Stimulated activated CD4-positive, alpha-beta T cell treated with anti-CD3 and anti-CD28 coated beads, Interleukin-4, amount 100 ng/mL, for 48 hours (primary cell): ENCODE measurements at regions not wholly inside any gene's neighbourhood (a gene's known extent, or its start where the extent isn't known, plus 50 kb on each side); places are given as distances from the start of the nearest gene placed in this dataset.

Experiments used
- DNase-seq, 2 donors: peaks; one replicate each; pipeline ENCODE4 v3.0.0-alpha.2; 2020; ENCODE audit warnings: low read depth in 2 of 2

DNA sequence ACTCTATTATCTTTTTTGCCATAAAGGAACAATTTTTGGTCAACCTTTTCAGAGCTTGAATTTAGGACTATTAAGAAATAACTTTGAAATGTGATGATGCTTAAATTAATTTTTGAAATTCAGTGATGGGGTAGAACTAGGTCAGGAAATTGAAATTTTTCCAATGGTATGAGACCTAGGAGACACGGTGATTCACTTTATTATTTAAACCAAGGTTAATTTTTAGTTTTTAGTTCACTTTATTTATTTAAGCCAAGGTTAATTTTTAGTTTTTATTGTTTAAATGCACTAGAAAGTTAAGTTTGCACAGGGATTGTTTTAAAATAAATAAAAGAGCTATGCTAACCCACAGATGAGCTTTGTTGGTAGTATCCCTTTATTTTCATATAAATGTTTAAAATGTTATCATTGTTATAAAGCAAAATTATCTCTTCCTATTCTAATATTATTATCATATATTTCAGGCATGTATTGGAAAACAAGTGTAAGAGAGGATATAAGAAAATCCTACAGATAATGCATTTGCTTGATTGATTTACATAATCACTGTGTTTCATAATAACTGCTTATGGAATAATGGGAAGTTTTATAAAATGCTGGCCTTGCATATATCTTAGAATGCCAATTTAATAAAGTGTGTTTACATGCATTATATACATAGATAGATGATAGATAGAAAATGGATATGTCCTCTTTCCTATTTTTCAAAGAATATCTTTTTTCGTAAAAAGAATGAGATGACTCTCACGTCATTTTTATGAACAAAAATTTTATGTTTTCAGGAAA, 163.6 kb downstream of the HGF start:
- no peak for DNase-seq

DNA sequence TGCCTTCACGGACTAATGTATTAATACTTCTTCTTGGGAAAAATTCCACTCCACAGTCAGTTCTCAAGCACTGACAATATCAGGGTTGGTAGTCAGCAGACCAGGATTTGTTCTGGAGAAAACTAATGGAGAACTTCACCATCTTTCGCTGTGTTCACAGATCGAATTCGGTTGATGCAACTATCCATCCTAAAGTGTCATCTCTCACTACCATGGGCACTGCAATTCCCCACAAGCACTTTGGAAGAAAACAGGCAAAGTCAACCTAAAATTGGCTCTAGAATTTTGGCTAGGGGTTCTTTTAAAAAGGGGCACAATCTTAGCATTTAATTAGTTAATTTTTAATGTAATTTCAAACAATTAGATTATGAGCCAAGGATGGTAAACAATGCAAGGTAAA, 164.4 kb downstream of the HGF start:
- DNase-seq, result no peak

DNA sequence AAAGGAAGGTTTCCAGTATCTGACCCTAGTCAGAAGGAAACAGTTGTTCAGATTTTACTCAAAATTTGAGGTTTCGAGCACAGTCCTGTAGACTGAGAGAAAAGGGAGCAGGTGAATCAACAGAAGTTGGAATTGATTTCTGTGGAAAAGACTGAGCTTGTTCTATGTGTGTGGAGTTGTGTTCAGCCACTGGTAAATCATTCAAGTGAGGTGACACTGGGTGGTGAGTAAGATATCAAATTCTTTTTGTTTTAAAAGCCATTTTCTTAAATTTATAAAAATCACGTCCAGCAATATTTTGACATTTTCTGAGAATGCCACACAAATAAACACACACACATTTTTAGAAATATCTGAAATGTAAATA, 165.1 kb downstream of the HGF start:
- no peak for DNase-seq

DNA sequence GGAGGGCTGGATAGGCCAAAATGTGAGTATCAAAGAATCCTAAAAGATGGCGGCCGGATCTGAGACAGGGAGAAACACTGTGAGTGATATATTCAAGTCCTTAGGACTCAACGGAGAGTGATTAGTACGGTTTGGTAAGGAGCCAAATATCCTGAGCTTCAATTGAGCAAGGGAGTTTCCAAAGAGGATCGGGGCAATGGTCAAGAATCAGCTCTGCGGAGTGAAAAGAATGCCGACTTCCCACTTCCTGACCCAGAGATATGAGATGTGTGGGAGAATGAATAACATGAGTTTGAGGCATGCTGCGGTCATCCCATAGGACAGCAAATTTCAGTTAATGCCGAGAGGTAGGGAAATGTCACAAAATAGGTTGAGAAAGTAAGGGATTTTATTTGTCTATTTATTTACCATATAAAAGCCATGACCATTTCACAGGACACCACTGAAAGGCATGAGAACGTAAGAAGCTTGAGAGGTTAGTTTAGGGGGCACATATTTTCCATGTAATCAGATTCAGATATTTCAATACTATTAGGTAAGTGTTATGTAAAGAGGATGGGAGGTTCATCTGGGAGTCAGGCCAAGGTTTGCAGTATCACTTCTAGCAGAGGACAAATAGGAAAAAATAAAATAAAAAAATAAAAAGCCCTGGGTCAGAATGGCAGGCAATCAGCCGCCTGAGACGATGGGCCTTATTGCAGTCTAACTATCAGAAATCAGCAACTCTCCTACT, 165.6 kb downstream of the HGF start:
- no peak for DNase-seq

DNA sequence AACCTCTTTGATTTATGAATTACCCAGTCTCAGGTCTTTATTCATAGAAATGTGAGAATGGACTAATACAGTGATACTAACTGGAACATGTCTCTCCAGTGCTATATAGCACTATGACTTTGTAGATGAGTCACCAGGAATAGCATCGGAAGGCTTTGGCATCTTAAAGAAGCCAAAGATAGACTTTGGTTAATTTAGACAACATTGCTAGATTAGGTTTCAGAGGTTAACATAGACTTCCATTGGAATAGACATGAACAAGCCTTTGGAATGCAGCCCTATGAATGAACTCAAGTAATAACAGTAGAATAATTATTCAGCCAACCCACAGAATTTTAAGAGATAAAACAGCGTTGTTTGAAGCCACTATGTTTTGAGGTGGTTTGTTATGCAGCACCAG, 169.2 kb downstream of the HGF start:
- DNase-seq, result no peak

DNA sequence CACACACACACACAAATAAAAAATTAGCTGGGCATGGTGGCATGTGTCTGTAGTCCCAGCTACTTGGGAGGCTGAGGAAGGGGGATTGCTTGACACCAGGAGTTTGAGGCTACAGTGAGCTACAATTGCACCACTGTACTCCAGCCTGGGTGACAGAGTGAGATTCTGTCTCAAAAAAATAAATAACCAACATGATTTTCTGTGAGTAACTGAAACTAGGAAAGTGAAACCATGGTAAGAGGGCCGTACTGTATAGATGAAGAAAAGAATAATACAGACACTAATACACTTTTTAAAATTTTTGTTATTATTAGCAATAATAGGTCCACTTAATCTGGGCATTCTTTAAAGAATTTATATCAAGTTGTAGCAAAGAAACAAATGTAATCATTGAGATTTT, 170.9 kb downstream of the HGF start:
- DNase-seq, result no peak

DNA sequence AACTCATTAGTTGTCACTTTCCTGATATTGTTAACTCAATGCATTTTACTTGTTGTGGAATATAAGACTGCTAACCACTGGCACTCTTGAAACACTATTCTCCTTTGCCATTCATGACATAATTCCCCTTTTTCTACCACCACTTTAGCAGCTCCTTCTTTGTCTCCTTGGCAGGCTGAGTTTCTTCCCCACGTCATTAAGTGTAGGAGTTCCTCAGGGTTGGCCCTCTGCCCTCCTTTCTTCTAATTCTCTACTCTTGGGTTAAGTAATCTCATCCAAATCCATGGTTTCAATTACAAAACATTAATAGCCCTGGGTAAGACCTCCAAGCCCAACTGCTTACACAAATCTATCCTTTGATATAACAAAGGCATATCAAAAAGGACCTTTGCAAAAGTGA, 175.1 kb downstream of the HGF start:
- DNase-seq, result no peak

DNA sequence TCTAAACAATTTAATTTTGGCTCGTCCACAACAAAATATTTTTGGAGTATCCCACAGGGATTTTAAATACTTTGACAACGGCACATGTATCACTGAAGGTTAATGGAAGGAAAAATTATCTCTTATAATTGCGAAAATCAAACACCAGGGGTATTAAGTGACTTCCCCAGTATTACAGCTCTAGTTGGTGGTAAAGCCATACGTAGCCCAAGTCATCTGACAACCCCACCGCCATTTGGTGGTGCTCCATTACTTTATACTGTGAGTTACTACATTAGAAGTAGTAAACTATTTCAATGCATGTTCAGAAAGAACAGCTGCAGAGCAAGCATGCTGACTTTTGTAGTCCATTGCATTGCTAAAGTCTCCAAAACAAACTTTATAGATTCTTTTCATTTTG, 179.7 kb downstream of the HGF start:
- DNase-seq, result no peak

GRCh38 chr7:81584667-81585066, 185.2 kb downstream of the HGF start:
- DNase-seq, result no peak

- DNase-seq, result no peak
These were observed 185.8 kb downstream of the HGF start for GRCh38 chr7:81583882-81584533.

GRCh38 chr7:81583090-81583489, 186.8 kb downstream of the HGF start:
- DNase-seq, result no peak

DNA sequence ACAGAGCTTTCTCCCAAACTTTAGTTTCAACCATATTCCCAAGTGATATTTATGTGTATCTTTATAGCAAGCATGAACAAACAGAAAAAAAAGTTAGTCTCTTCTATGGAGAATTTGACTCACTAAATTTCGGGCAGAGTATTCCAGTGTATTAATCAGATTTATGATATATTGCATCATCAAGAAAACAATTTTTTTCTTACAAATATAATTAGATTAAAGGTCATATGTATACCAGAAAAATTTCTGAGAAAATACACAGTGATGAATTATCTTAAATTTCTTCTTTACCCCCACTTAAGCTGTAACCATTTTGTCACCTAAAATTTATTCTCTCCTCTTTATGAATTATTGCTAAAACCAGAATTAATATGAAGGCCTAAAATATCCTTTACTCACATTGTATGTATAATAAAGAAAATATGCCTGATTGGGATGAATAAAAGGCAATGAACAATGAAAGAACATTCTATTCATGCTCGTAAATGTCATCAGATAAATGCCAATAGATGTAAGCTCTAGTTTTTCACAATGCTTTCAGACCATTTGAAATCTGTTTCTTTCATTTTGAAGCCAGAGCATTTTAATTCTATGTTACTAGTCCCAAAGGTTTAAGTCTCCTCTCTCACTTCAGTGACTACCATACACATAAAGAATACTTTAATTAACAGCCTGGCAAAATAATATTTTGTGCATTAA, 192.1 kb downstream of the HGF start:
- DNase-seq, result no peak

GRCh38 chr7:81574723-81575326, 195.0 kb downstream of the HGF start:
- DNase-seq, result no peak

GRCh38 chr7:81573932-81574331, 195.9 kb downstream of the HGF start:
- no peak for DNase-seq

DNA sequence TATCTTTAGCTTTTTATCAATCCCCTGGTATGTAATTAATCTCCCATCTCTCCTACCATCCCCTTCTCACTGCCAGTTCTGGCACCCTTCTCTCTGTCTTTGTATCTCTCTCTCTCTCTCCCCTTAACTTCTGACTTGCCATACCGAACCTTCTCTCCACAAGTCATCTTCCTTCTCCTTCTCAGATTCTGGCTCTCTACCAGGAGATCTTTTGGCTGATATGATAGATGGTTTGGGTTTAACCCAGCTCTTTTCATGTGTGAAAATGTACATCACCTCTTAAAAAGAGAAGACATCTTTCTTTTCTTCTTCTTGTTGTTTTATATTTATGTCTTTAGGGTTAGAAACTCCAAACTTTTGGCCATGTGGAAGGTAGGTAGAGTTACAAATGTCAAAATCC, 196.7 kb downstream of the HGF start:
- no peak for DNase-seq

- no peak for DNase-seq
These were observed 207.3 kb downstream of the HGF start for GRCh38 chr7:81562581-81562980.

GRCh38 chr7:81560708-81561107, 209.1 kb downstream of the HGF start:
- no peak for DNase-seq

DNA sequence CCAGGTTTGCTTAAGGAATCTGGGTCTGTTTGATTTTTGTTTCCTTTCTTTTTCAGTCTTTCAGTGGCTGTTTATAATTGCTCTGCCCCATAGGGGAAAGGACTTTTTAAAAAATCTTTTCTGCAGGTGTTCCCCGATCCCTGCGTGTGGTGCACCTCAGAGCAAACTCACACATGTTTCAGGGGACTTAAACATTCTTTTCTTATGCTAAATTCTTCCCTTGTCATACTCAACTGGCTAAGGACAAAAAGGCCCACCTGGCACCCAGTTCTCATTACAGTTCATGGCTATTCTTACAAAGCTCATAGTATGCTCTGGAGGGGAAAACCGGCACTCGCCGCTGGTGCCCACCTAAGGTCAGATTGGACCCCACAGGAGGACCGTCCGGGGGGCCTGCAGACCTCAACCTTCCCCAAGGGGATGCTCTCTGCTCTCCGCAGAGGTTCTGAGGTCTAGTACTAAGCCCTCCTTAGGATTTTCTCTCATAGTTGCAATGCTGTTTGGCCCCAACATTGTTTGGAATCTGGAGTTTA, 220.3 kb downstream of the HGF start:
- no peak for DNase-seq

DNA sequence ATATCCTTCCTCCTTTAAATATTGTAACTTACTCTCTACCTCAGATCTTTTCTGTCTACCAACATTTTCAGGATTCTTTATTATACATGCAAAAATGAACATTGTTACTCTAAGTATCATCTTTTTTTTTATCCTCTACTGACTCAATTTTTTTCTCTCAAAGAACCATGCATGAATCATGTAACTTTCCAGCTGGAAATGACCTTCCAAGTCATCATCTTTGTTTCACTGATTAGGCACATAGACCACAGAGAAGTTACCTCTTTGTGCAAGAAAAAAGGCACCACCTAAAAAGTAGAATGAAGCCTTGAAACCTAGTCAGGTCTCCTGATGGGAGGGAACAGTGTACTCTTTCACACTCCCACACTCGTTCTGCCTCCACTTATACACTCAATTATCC, 234.9 kb downstream of the HGF start:
- DNase-seq, result no peak

GRCh38 chr7:81534446-81534845, 235.4 kb downstream of the HGF start:
- DNase-seq, result no peak

GRCh38 chr7:81533931-81534330, 235.9 kb downstream of the HGF start:
- DNase-seq, result no peak

DNA sequence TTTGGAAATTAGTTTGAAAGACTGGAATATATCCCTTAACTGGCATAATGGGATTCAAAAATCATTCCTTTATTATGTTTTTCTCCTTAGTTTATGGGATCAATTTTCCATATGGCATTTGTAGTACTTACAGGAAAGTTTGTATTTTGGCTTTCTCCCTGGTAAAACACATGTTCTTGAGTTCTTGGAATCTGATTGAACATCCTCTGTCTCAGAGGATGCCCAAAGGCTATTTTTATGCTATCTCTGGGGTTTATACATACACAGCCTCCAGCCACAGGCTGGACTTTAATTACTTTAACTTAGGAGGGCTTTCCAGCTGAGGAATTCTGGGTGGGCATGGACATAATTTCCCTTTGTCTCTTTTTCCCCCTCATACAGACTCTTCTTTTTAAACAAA, 236.4 kb downstream of the HGF start:
- no peak for DNase-seq
